Fibroblast of the conjunctiva (primary cell): ENCODE measurements at regions not wholly inside any gene's neighbourhood (a gene's known extent, or its start where the extent isn't known, plus 50 kb on each side); places are given as distances from the start of the nearest gene placed in this dataset.
A peak's percentile ranks its signal among the peaks of the same experiment; 100 is the strongest.
"Not testable (repeated sequence)": the region's sequence is repeated elsewhere in the genome, so short reads cannot be mapped to it uniquely, and the experiment has no call there.

ENCODE experiments used
- DNase-seq: peaks from one replicate; pipeline ENCODE4 v3.0.0-alpha.2; 2010; ENCODE audit warnings: low read depth

GRCh38 chr6:112401083-112401482 is 54.0 kb downstream of the RFPL4B start:
- no peak for DNase-seq

GRCh38 chr6:112407101-112407590 is 60.0 kb downstream of the RFPL4B start:
- no peak for DNase-seq

GRCh38 chr6:112408522-112408921 is 61.4 kb downstream of the RFPL4B start:
- no peak for DNase-seq

GRCh38 chr6:112409311-112409710 is 62.2 kb downstream of the RFPL4B start:
- no peak for DNase-seq

GRCh38 chr6:112413780-112414179 is 66.7 kb downstream of the RFPL4B start:
- DNase-seq, result no peak

- DNase-seq, result no peak
Measured at GRCh38 chr6:112415366-112415765, 68.2 kb downstream of the RFPL4B start.

GRCh38 chr6:112416866-112417265 is 69.7 kb downstream of the RFPL4B start:
- DNase-seq, result peak; percentile 77

GRCh38 chr6:112427011-112427410 is 79.9 kb downstream of the RFPL4B start:
- DNase-seq, result not testable (repeated sequence)

GRCh38 chr6:112427499-112427898 is 80.4 kb downstream of the RFPL4B start:
- DNase-seq, result no peak

- no peak for DNase-seq
Measured at GRCh38 chr6:112428477-112428876, 81.3 kb downstream of the RFPL4B start.

GRCh38 chr6:112429226-112429625 is 82.1 kb downstream of the RFPL4B start:
- DNase-seq, result no peak

GRCh38 chr6:112431803-112432202 is 84.7 kb downstream of the RFPL4B start:
- no peak for DNase-seq

- no peak for DNase-seq
Measured at GRCh38 chr6:112432853-112433252, 85.7 kb downstream of the RFPL4B start.

- DNase-seq, result no peak
Measured at GRCh38 chr6:112433457-112433856, 86.3 kb downstream of the RFPL4B start.

GRCh38 chr6:112434896-112435435 is 87.8 kb downstream of the RFPL4B start:
- no peak for DNase-seq

GRCh38 chr6:112437058-112437457 is 89.9 kb downstream of the RFPL4B start:
- DNase-seq, result no peak

GRCh38 chr6:112439010-112439409 is 91.9 kb downstream of the RFPL4B start:
- DNase-seq, result no peak

- DNase-seq, result no peak
Measured at GRCh38 chr6:112439432-112439831, 92.3 kb downstream of the RFPL4B start.

- DNase-seq, result peak; percentile 47
Measured at GRCh38 chr6:112441607-112442006, 94.5 kb downstream of the RFPL4B start.

- peak; percentile 88 for DNase-seq
Measured at GRCh38 chr6:112443179-112444065, 96.3 kb downstream of the RFPL4B start.

- not testable (repeated sequence) for DNase-seq
Measured at GRCh38 chr6:112448786-112449185, 101.7 kb downstream of the RFPL4B start.

GRCh38 chr6:112450663-112451062 is 103.5 kb downstream of the RFPL4B start:
- no peak for DNase-seq

GRCh38 chr6:112457886-112458285 is 110.8 kb downstream of the RFPL4B start:
- no peak for DNase-seq
